Testis (tissue), 2 donors: ENCODE measurements at regions not wholly inside any gene's neighbourhood (a gene's known extent, or its start where the extent isn't known, plus 50 kb on each side); places are given as distances from the start of the nearest gene placed in this dataset.
"Not testable (repeated sequence)": the region's sequence is repeated elsewhere in the genome, so short reads cannot be mapped to it uniquely, and the experiment has no call there.

Experiments used
- DNase-seq: peaks from one replicate; pipeline ENCODE4 v3.0.0-alpha.2; 2019
- H3K27ac ChIP-seq, 2 donors: fragments of 200-600 bp; sonication (generic); one replicate each; pipeline ENCODE4 v1.5.1; 2019
- H3K27me3 ChIP-seq: fragments of 200-600 bp; sonication (generic); one replicate; pipeline ENCODE4 v1.5.1; 2019
- H3K36me3 ChIP-seq: fragments of 200-600 bp; sonication (generic); one replicate; pipeline ENCODE4 v1.5.1; 2017; ENCODE audit warnings: low read depth; ENCODE audit errors: missing control alignments
- H3K4me1 ChIP-seq: fragments of 200-600 bp; sonication (generic); one replicate; pipeline ENCODE4 v1.5.1; 2019
- H3K4me3 ChIP-seq, 2 donors: fragments of 200-600 bp; sonication (generic); one replicate each; pipeline ENCODE4 v1.5.1; 2017 to 2019
- H3K9me3 ChIP-seq: fragments of 200-600 bp; sonication (generic); one replicate; pipeline ENCODE4 v1.5.1; 2017
- POLR2A ChIP-seq: fragments of 450-650 bp; IDR thresholded peaks from one replicate; pipeline ENCODE4 v1.6.1; 2017; ENCODE audit warnings: antibody characterized with exemption, mild to moderate bottlenecking, moderate library complexity
- WGBS, 2 donors: methylation state at CpG; one replicate each; pipeline ENCODE4 v1.1.5; 2018; 5-methylcytosine and 5-hydroxymethylcytosine counted together
- intact Hi-C: fragments of 100-400 bp; cut with DNase I; formaldehyde crosslinking; loops from one replicate; pipeline ENCODE4 v1.15.1; 2023; ENCODE audit warnings: low total_unique reads
- TF ChIP-seq, protein P1 (sequence below), 3 experiments: fragments of 450-650 bp in 2 of 3; fragments of 200-600 bp in 1 of 3; sonication (generic) in 1 of 3; IDR thresholded peaks; one replicate each; pipeline ENCODE4 v1.5.1; 2016 to 2019; ENCODE audit warnings: antibody characterized with exemption in 3 of 3, mild to moderate bottlenecking in 2 of 3, moderate library complexity in 1 of 3

DNA sequence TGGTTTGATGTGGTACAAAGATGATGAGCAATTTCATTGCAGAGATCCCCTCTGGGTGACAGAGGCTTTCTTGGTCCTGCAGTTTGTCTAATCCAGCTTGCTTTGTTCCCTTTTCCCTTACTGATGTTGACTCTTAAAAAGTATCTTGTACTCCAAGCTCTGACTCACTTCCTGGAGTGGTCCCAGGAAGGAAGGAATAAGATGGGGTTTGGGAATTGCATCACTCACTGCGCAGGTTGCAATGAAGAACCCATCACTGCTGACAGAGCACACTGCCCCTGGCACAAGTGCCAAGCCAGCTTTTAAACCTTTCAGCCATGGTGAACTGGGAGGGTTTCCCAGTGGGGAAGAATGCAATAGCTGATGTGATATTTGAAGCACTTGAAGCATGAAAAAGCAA is 662.2 kb upstream of the CTNND2 start:
- no peak for DNase-seq
- Histone ChIP-seq H3K36me3 (no peaks in the 10 kb centered on the region), H3K9me3 (no peaks in the 10 kb centered on the region), H3K4me3 (no peak overlapping the region), H3K4me1 (no peaks in the 10 kb centered on the region), H3K27me3 (no peaks in the 10 kb centered on the region), H3K27ac (no peak overlapping the region)
- WGBS, 2 donors: 93 to 100% methylated on average over 1 of the region's 1 CpG
- TF ChIP-seq, protein P1, sequence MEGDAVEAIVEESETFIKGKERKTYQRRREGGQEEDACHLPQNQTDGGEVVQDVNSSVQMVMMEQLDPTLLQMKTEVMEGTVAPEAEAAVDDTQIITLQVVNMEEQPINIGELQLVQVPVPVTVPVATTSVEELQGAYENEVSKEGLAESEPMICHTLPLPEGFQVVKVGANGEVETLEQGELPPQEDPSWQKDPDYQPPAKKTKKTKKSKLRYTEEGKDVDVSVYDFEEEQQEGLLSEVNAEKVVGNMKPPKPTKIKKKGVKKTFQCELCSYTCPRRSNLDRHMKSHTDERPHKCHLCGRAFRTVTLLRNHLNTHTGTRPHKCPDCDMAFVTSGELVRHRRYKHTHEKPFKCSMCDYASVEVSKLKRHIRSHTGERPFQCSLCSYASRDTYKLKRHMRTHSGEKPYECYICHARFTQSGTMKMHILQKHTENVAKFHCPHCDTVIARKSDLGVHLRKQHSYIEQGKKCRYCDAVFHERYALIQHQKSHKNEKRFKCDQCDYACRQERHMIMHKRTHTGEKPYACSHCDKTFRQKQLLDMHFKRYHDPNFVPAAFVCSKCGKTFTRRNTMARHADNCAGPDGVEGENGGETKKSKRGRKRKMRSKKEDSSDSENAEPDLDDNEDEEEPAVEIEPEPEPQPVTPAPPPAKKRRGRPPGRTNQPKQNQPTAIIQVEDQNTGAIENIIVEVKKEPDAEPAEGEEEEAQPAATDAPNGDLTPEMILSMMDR (IDR thresholded peaks at IDR 0.05): no peak
- no peak for TF ChIP-seq POLR2A
- intact Hi-C loops: no loop called here

DNA sequence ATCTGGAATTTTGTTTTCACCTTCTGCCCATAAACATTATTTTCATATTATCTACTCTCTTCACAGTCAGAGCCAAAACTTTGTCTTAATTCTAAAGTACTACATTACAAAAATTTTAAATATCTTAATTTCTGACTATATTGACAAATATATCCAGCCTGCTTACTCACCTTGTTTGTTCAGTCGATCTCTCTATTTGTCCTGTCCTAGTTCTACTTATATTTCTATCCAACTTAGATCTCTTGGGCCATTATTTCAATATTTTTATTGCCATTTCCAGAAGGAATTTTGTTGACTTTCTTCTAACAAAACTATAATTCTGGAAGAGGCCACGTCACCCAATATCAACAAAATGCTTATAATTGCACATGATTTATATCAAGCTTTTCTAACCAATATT is 652.8 kb upstream of the CTNND2 start:
- no peak for DNase-seq
- H3K27me3 ChIP-seq: no peaks in the 10 kb centered on the region
- TF ChIP-seq, protein P1 (IDR thresholded peaks at IDR 0.05): no peak
- no peak for TF ChIP-seq POLR2A
- no peak overlapping the region for H3K4me3 ChIP-seq
- H3K9me3 ChIP-seq: no peaks in the 10 kb centered on the region
- no peak overlapping the region for H3K27ac ChIP-seq
- 76 to 80% methylated on average over 2 of the region's 2 CpGs for WGBS, 2 donors
- no peaks in the 10 kb centered on the region for H3K4me1 ChIP-seq
- no peaks in the 10 kb centered on the region for H3K36me3 ChIP-seq
- intact Hi-C loops: no loop called here

DNA sequence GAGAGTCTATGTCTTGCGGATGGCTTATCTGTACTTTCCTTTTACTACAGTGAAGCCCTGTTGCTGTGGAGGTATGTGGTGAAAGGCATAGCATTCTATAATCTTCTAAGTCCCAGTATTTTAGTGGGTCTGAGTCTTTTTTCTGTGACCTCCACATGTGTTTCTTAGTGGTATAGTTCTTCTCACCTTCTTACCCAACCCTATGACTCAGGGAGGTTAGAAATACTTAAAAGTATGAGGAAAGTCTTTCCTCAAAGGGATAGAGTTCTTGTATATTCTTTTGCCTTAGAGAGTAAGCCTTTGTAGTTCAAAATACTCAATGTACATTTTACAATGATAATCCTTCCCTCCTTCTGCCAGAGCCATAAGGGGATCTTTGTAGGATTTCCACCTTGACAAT is 621.9 kb upstream of the CTNND2 start:
- Histone ChIP-seq H3K4me3 (no peak overlapping the region), H3K27me3 (no peaks in the 10 kb centered on the region), H3K9me3 (no peaks in the 10 kb centered on the region), H3K36me3 (no peaks in the 10 kb centered on the region), H3K27ac (no peak overlapping the region), H3K4me1 (no peaks in the 10 kb centered on the region)
- DNase-seq: no peak
- TF ChIP-seq, protein P1 (IDR thresholded peaks at IDR 0.05): no peak
- TF ChIP-seq POLR2A: no peak
- WGBS, 2 donors: 88 to 89% methylated on average over 1 of the region's 1 CpG
- intact Hi-C loops: no loop called here

DNA sequence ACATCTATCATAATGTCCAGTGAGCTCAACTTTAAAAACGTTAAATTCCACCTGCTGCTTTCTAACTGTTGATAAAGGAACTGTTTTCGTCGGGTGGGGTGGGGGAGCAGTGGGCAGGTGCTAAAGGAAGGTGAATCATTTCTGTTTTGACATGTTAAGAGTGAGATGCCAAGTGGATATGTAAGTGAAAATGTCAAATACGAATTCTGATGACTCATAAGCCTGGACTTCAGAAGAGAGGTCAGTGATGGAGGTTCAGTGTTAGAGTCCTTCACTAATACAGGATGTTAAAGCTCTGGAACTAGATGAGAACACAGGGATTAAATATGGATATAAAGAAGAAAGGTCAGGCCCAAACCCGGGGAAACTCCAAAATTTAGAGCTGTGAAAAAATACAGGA is 617.9 kb upstream of the CTNND2 start:
- H3K9me3 ChIP-seq: no peaks in the 10 kb centered on the region
- H3K4me1 ChIP-seq: no peaks in the 10 kb centered on the region
- no peak for DNase-seq
- no peaks in the 10 kb centered on the region for H3K27me3 ChIP-seq
- intact Hi-C loops: no loop called here
- H3K4me3 ChIP-seq: no peak overlapping the region
- WGBS, 2 donors: 70 to 80% methylated on average over 5 of the region's 5 CpGs
- TF ChIP-seq POLR2A: no peak
- TF ChIP-seq, protein P1 (IDR thresholded peaks at IDR 0.05): no peak
- H3K36me3 ChIP-seq: no peaks in the 10 kb centered on the region
- no peak overlapping the region for H3K27ac ChIP-seq

DNA sequence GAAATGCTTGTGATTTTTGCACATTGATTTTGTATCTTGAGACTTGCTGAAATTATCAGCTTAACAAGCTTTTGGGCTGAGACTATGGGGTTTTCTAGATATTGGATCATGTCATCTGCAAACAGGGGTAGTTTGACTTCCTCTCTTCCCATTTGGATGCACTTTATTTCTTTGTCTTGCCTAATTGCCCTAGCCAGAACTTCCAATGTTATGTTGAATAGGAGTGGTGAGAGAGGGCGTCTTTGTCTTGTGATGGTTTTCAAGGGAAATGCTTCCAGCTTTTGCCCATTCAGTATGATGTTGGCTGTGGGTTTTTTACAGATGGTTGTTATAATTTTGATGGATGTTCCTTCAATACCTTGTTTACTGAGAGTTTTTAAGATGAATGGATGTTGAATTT is 600.7 kb upstream of the CTNND2 start:
- DNase-seq, H3K27me3 ChIP-seq, H3K4me1 ChIP-seq, intact Hi-C loops, H3K9me3 ChIP-seq, H3K4me3 ChIP-seq, H3K27ac ChIP-seq, H3K36me3 ChIP-seq: not testable (repeated sequence)
- 75 to 88% methylated on average over 1 of the region's 1 CpG for WGBS, 2 donors
